SH-SY5Y (cell line): ENCODE measurements at regions not wholly inside any gene's neighbourhood (a gene's known extent, or its start where the extent isn't known, plus 50 kb on each side); places are given as distances from the start of the nearest gene placed in this dataset.

Source experiments
- GATA2 ChIP-seq: IDR thresholded peaks from 2 replicates; pipeline ENCODE4 v1.6.1; 2011; ENCODE audit warnings: mild to moderate bottlenecking, low read depth, low read length
- GATA3 ChIP-seq: IDR thresholded peaks from 2 replicates; pipeline ENCODE4 v1.6.1; 2011; ENCODE audit warnings: low read depth, mild to moderate bottlenecking, low read length, moderate library complexity

DNA sequence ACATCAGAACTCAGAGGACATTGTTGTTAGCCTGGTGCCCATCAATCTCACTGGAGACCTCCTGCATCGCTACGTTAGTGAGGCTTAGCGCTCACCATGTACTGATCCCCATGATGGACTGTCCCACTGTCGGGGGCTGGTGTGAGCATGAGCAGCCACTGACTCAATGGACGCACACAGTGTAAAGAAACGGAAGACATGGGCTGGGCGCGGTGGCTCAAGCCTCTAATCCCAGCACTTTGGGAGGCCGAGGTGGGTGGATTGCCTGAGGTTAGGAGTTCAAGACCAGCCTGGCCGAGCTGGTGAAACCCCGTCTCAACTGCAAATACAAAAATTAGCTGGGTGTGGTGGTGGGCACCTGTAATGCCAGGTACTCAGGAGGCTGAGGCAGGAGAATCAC is 112.9 kb downstream of the CRYBB2 start:
- no peak for TF ChIP-seq GATA2
- TF ChIP-seq GATA3: no peak
